ENCODE measurements at regions not wholly inside any gene's neighbourhood (a gene's known extent, or its start where the extent isn't known, plus 50 kb on each side); places are given as distances from the start of the nearest gene placed in this dataset.

- TF ChIP-seq CTCF (IDR thresholded peaks at IDR 0.05) (no peak), EP300 (IDR thresholded peaks at IDR 0.05; ENCODE audit: low read depth) (no peak), POLR2A (IDR thresholded peaks at IDR 0.05) (no peak)
These were observed 222.3 kb downstream of the RHOU start for GRCh38 chr1:228957535-228957934.
